Lung (tissue), 11 donors: ENCODE measurements at regions not wholly inside any gene's neighbourhood (a gene's known extent, or its start where the extent isn't known, plus 50 kb on each side); places are given as distances from the start of the nearest gene placed in this dataset.
"Not testable (repeated sequence)": the region's sequence is repeated elsewhere in the genome, so short reads cannot be mapped to it uniquely, and the experiment has no call there.

Source experiments
- ATAC-seq: fragments of 200-7000 bp; cut with Tn5 transposase; one replicate; pipeline ENCODE4 v1.9.1; 2020; ENCODE audit warnings: moderate number of reproducible peaks; ENCODE audit not compliant: insufficient read depth, low FRiP score
- DNase-seq, 3 donors: peaks; one replicate each; pipeline ENCODE4 v3.0.0-alpha.2; 2013 to 2017
- H3K27ac ChIP-seq, 2 donors: one replicate each; pipeline ENCODE4 v1.5.1; 2013; ENCODE audit warnings: mild to moderate bottlenecking in 2 of 2, moderate library complexity in 2 of 2, control low read depth in 1 of 2, inconsistent platforms in 1 of 2, low read depth in 1 of 2, low read length in 1 of 2
- H3K27me3 ChIP-seq, 3 donors: one replicate each; pipeline ENCODE4 v1.5.1; 2013; ENCODE audit warnings: low read length in 2 of 3; ENCODE audit not compliant: control insufficient read depth in 3 of 3, insufficient read depth in 3 of 3
- H3K36me3 ChIP-seq, 4 donors: one replicate each; pipeline ENCODE4 v1.5.1; 2013; ENCODE audit warnings: low read length in 4 of 4, mild to moderate bottlenecking in 1 of 4, moderate library complexity in 1 of 4; ENCODE audit not compliant: control insufficient read depth in 4 of 4, insufficient read depth in 4 of 4
- H3K4me1 ChIP-seq, 5 donors: one replicate each; pipeline ENCODE4 v1.5.1; 2013; ENCODE audit warnings: low read length in 5 of 5, mild to moderate bottlenecking in 2 of 5, moderate library complexity in 1 of 5; ENCODE audit not compliant: control insufficient read depth in 5 of 5, insufficient read depth in 5 of 5
- H3K4me3 ChIP-seq: one replicate; pipeline ENCODE4 v1.5.1; 2013; ENCODE audit warnings: mild to moderate bottlenecking, control low read depth, moderate library complexity
- H3K9ac ChIP-seq, 2 donors: one replicate each; pipeline ENCODE4 v1.5.1; 2013; ENCODE audit warnings: low read length in 2 of 2, control low read depth in 1 of 2; ENCODE audit not compliant: insufficient read depth in 1 of 2
- H3K9me3 ChIP-seq, 4 donors: one replicate each; pipeline ENCODE4 v1.5.1; 2013; ENCODE audit warnings: low read length in 3 of 4, mild to moderate bottlenecking in 1 of 4, moderate library complexity in 1 of 4; ENCODE audit not compliant: control insufficient read depth in 4 of 4, insufficient read depth in 3 of 4
- WGBS, 2 donors: extraction: QIAGEN DNeasy Blood & Tissue Kit; methylation state at CpG; one replicate each; pipeline ENCODE4 v1.1.7; 2013; 5-methylcytosine and 5-hydroxymethylcytosine counted together
- TF ChIP-seq, protein P1 (sequence below): IDR thresholded peaks from 2 replicates; pipeline ENCODE4 v1.5.1; 2012; ENCODE audit warnings: mild to moderate bottlenecking; ENCODE audit errors: control extremely low read depth, extremely low read depth
- donor health status: control.
- donor health status: control.
- donor health status: Bipolar disorder and iron deficiency.
- donor health status: healthy.
- donor health status: DM: yes; HTN: yes; CAD: no.

DNA sequence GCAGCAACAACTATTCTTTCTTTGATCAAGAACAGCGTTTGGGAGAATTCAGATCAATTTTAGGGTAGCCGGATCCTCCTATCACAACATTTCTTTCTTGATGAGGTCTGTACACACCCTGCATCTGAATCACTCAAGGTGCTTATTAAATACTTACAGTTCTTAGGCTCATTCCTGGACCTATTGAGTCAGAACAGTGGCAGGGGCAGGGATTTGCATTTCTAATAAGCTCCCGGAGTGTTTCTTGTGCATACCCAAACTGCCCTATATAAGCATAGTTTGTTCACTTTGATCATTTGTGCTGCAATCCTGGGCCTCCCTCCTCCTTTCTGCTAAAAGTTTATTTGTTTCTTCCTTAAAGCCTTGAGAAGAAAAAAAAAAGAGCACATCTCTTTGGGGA is 80.5 kb upstream of the RPH3A start:
- TF ChIP-seq, protein P1, sequence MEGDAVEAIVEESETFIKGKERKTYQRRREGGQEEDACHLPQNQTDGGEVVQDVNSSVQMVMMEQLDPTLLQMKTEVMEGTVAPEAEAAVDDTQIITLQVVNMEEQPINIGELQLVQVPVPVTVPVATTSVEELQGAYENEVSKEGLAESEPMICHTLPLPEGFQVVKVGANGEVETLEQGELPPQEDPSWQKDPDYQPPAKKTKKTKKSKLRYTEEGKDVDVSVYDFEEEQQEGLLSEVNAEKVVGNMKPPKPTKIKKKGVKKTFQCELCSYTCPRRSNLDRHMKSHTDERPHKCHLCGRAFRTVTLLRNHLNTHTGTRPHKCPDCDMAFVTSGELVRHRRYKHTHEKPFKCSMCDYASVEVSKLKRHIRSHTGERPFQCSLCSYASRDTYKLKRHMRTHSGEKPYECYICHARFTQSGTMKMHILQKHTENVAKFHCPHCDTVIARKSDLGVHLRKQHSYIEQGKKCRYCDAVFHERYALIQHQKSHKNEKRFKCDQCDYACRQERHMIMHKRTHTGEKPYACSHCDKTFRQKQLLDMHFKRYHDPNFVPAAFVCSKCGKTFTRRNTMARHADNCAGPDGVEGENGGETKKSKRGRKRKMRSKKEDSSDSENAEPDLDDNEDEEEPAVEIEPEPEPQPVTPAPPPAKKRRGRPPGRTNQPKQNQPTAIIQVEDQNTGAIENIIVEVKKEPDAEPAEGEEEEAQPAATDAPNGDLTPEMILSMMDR: no peak
- no peak for ATAC-seq
- Histone ChIP-seq H3K9me3 (peaks cover 0 to 1% (median 0%) of the 10 kb centered on the region in 4 donors), H3K4me3 (no peak overlapping the region), H3K27me3 (peaks cover 0 to 3% (median 0%) of the 10 kb centered on the region in 3 donors), H3K9ac (no peak overlapping the region), H3K36me3 (no peaks in the 10 kb centered on the region), H3K4me1 (no peaks in the 10 kb centered on the region), H3K27ac (no peak overlapping the region)
- 73 to 87% methylated on average over 3 of the region's 3 CpGs for WGBS, 2 donors
- no peak for DNase-seq

DNA sequence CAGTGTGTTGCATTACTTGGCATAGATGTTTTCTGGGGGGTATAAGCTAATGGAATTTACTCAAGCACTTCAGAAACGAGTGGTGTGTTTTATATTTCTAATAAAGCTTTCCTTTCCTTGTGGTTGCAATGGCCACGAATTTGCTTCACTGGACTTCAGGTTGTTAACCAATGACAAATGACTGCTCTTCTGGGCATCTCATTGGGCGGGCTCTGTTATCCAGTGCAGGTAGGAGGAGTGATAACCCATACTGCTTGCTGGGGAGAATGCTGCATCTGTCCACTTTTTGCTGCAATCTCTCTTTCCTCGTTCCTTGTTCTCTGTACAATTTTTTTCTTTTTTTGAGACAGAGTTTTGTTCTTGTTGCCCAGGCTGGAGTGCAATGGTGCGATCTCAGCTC is 80.0 kb upstream of the RPH3A start:
- Histone ChIP-seq H3K27me3 (peaks cover 0 to 3% (median 0%) of the 10 kb centered on the region in 3 donors), H3K9me3 (peaks cover 0 to 2% (median 0%) of the 10 kb centered on the region in 4 donors), H3K4me3 (no peak overlapping the region), H3K4me1 (no peaks in the 10 kb centered on the region), H3K27ac (no peak overlapping the region), H3K36me3 (no peaks in the 10 kb centered on the region), H3K9ac (no peak overlapping the region)
- whole genome bisulfite sequencing, 2 donors: 68 to 77% methylated on average over 5 of the region's 5 CpGs
- TF ChIP-seq, protein P1: no peak
- ATAC-seq (no peak), DNase-seq (no peak)

DNA sequence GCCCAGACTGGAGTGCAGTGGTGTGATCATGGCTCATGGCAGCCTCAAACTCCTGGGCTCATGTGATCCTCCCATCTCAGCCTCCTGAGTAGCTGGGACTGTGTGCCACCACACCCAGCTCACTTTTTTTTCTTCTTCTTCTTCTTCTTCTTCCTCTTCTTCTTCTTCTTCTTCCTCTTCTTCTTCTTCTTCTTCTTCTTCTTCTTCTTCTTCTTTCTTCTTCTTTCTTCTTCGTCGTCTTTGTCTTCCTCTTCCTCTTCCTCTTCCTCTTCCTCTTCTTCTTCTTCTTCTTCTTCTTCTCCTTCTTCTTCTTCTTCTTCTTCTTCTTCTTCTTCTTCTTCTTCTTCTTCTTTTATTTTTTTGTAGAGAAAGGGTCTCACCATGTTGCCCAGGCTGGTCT is 78.8 kb upstream of the RPH3A start:
- 21 to 41% methylated on average over 2 of the region's 2 CpGs for WGBS, 2 donors
- H3K9me3 ChIP-seq, DNase-seq, H3K4me1 ChIP-seq, H3K9ac ChIP-seq, H3K27ac ChIP-seq, H3K36me3 ChIP-seq, ATAC-seq, H3K27me3 ChIP-seq, H3K4me3 ChIP-seq: not testable (repeated sequence)

DNA sequence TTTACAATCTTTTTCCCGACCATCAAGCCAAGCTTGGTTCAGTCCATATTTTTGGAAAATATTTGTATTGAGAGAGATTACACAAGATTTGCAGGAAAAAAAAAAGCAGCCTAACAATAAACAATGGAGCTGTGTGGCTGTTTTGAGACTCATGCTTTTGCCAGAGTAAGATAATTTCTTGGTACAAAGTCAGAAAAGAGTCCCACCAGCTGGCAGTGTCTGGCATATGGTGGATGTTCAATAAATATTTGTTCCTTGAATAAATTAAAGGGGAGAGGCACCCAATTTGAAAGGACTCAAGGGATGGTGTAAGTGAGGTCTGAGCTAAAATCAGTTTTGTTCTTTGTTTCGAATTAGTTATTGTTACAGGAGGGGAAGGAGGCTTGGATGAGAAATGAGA is 78.1 kb upstream of the RPH3A start:
- TF ChIP-seq, protein P1: no peak
- no peaks in the 10 kb centered on the region for H3K36me3 ChIP-seq
- no peak for ATAC-seq

More for the DNA sequence above, 78.1 kb upstream of the RPH3A start:
- H3K27ac ChIP-seq: no peak overlapping the region
- peaks cover 0 to 2% (median 0%) of the 10 kb centered on the region in 4 donors for H3K9me3 ChIP-seq
- DNase-seq: peak in 2 of 3 donors; percentile 5 to 9
- no peaks in the 10 kb centered on the region for H3K4me1 ChIP-seq
- no peak overlapping the region for H3K4me3 ChIP-seq
- no peak overlapping the region for H3K9ac ChIP-seq
- WGBS, 2 donors: 80 to 81% methylated on average over 2 of the region's 2 CpGs
- peaks cover 0 to 3% (median 0%) of the 10 kb centered on the region in 3 donors for H3K27me3 ChIP-seq
